ENCODE measurements at regions not wholly inside any gene's neighbourhood (a gene's known extent, or its start where the extent isn't known, plus 50 kb on each side); places are given as distances from the start of the nearest gene placed in this dataset.

- DNase-seq (ENCODE audit: low read depth, low spot score) = no peak
- no peak overlapping the region for H3K4me3 ChIP-seq (ENCODE audit: low read depth, low read length)
- no peak for TF ChIP-seq CTCF (IDR thresholded peaks at IDR 0.05; ENCODE audit: low read depth, low read length)
- in situ Hi-C loops (cut with HindIII; ENCODE audit: low sequenced_read_pairs) = no loop called here
Observed at GRCh38 chr20:50373674-50374286, 136.4 kb upstream of the PTPN1 start.

GRCh38 chr20:50374541-50375078 lies 135.6 kb upstream of the PTPN1 start:
- no peak for TF ChIP-seq CTCF (IDR thresholded peaks at IDR 0.05; ENCODE audit: low read depth, low read length)
- in situ Hi-C loops (cut with HindIII; ENCODE audit: low sequenced_read_pairs) = no loop called here
- H3K4me3 ChIP-seq (ENCODE audit: low read depth, low read length) = no peak overlapping the region
- no peak for DNase-seq (ENCODE audit: low read depth, low spot score)

GRCh38 chr20:50376179-50376887 lies 133.8 kb upstream of the PTPN1 start:
- TF ChIP-seq CTCF (IDR thresholded peaks at IDR 0.05; ENCODE audit: low read depth, low read length) = no peak
- no peak overlapping the region for H3K4me3 ChIP-seq (ENCODE audit: low read depth, low read length)
- in situ Hi-C loops (cut with HindIII; ENCODE audit: low sequenced_read_pairs) = no loop called here
- DNase-seq (ENCODE audit: low read depth, low spot score) = no peak

- in situ Hi-C loops (cut with HindIII; ENCODE audit: low sequenced_read_pairs) = no loop called here
- TF ChIP-seq CTCF (IDR thresholded peaks at IDR 0.05; ENCODE audit: low read depth, low read length) = no peak
- no peak for DNase-seq (ENCODE audit: low read depth, low spot score)
- no peak overlapping the region for H3K4me3 ChIP-seq (ENCODE audit: low read depth, low read length)
Observed at GRCh38 chr20:50376888-50377459, 133.2 kb upstream of the PTPN1 start.

GRCh38 chr20:50378170-50379000 lies 131.8 kb upstream of the PTPN1 start:
- TF ChIP-seq CTCF (IDR thresholded peaks at IDR 0.05; ENCODE audit: low read depth, low read length) = no peak
- in situ Hi-C loops (cut with HindIII; ENCODE audit: low sequenced_read_pairs) = no loop called here
- H3K4me3 ChIP-seq (ENCODE audit: low read depth, low read length) = no peak overlapping the region
- no peak for DNase-seq (ENCODE audit: low read depth, low spot score)

All from astrocyte of the spinal cord (primary cell).